Caco-2 (cell line): ENCODE measurements at regions not wholly inside any gene's neighbourhood (a gene's known extent, or its start where the extent isn't known, plus 50 kb on each side); places are given as distances from the start of the nearest gene placed in this dataset.

Source experiments
- BruUV-seq: library from RNA; stranded (reverse); fragments of 400-500 nt; replicated peaks from 2 replicates; lab custom pipeline; 2021; lab: Mats Ljungman, UMichigan
- CTCF ChIA-PET: fragments of 300-600 bp; sonication (Branson Sonifier 250); formaldehyde crosslinking; loops from one replicate; lab custom pipeline; 2022; ENCODE audit warnings: antibody characterized with exemption; lab: Charles Lee
- POLR2A ChIA-PET: fragments of 300-600 bp; sonication (Branson Sonifier 250); formaldehyde crosslinking; loops from one replicate; lab custom pipeline; 2022; ENCODE audit warnings: antibody characterized with exemption; lab: Charles Lee
- DNase-seq, 2 experiments: peaks; one replicate each; pipeline versions ENCODE4 v3.0.0 to v3.0.0-alpha.2; 2020 to 2022
- H3K27me3 ChIP-seq: replicated peaks from 2 replicates; pipeline ENCODE4 v1.6.0; 2011; ENCODE audit warnings: low read length; ENCODE audit not compliant: control insufficient read depth, insufficient read depth
- H3K36me3 ChIP-seq: 2 replicates; pipeline ENCODE4 v1.5.1; 2011; ENCODE audit warnings: low read length; ENCODE audit not compliant: control insufficient read depth, insufficient read depth
- H3K4me1 ChIP-seq: fragments of 250-450 bp; sonication (Bioruptor Pico); 2 replicates; pipeline ENCODE4 v1.5.1; 2020; ENCODE audit warnings: mild to moderate bottlenecking
- H3K4me3 ChIP-seq: 2 replicates; pipeline ENCODE4 v1.5.1; 2011; ENCODE audit warnings: low read depth, mild to moderate bottlenecking, control low read depth, low read length
- H3K9me3 ChIP-seq: fragments of 250-450 bp; sonication (Bioruptor Pico); 2 replicates; pipeline ENCODE4 v1.5.1; 2020; ENCODE audit warnings: mild to moderate bottlenecking, moderate library complexity
- H3K27ac Mint-ChIP-seq: one replicate; pipeline ENCODE4 v1.8.0; 2022; ENCODE audit warnings: mixed read lengths; ENCODE audit not compliant: unreplicated experiment
- H3K27me3 Mint-ChIP-seq: one replicate; pipeline ENCODE4 v1.8.0; 2022; ENCODE audit warnings: mixed read lengths; ENCODE audit not compliant: insufficient read depth, unreplicated experiment
- H3K36me3 Mint-ChIP-seq: one replicate; pipeline ENCODE4 v1.8.0; 2022; ENCODE audit warnings: mild to moderate bottlenecking, mixed read lengths; ENCODE audit not compliant: insufficient read depth, unreplicated experiment
- H3K4me1 Mint-ChIP-seq: one replicate; pipeline ENCODE4 v1.8.0; 2022; ENCODE audit warnings: low read depth, mixed read lengths; ENCODE audit not compliant: unreplicated experiment
- H3K4me3 Mint-ChIP-seq: one replicate; pipeline ENCODE4 v1.8.0; 2022; ENCODE audit warnings: mild to moderate bottlenecking, moderate library complexity, mixed read lengths; ENCODE audit not compliant: unreplicated experiment
- H3K9me3 Mint-ChIP-seq: one replicate; pipeline ENCODE4 v1.8.0; 2022; ENCODE audit warnings: mixed read lengths; ENCODE audit not compliant: unreplicated experiment
- CTCF ChIP-seq, 2 experiments: fragments of 200-600 bp in 1 of 2; IDR thresholded peaks; 1 replicate in 1 of 2; 2 replicates in 1 of 2; pipeline versions ENCODE4 v1.5.1 to v1.8.0; 2011 to 2022; ENCODE audit warnings: antibody characterized with exemption in 1 of 2, control low read depth in 1 of 2, inconsistent platforms in 1 of 2, low read depth in 1 of 2, low read length in 1 of 2, mild to moderate bottlenecking in 1 of 2, moderate library complexity in 1 of 2; ENCODE audit not compliant: insufficient read depth in 1 of 2, severe bottlenecking in 1 of 2, unreplicated experiment in 1 of 2
- intact Hi-C: fragments of 100-400 bp; cut with micrococcal nuclease; formaldehyde crosslinking; loops from one replicate; pipeline ENCODE4 v1.10.0; 2022; ENCODE audit not compliant: unreplicated experiment

- no TSS peak for BruUV-seq
- Histone ChIP-seq H3K4me3 (no peak overlapping the region), H3K36me3 (no peaks in the 10 kb centered on the region), H3K27me3 (no peaks in the 10 kb centered on the region), H3K4me1 (no peaks in the 10 kb centered on the region), H3K9me3 (no peaks in the 10 kb centered on the region)
- TF ChIP-seq CTCF (IDR thresholded peaks at IDR 0.05; ENCODE audit: insufficient read depth in 1 of 2, low read depth in 1 of 2, low read length in 1 of 2, severe bottlenecking in 1 of 2, unreplicated experiment in 1 of 2): peak; percentile 34 to 43
- no peak overlapping the region for H3K4me3 Mint-ChIP-seq
- no peaks in the 10 kb centered on the region for H3K9me3 Mint-ChIP-seq
- H3K4me1 Mint-ChIP-seq: no peaks in the 10 kb centered on the region
- H3K27me3 Mint-ChIP-seq: no peaks in the 10 kb centered on the region
- ChIA-PET CTCF (no interaction called here), POLR2A (no interaction called here)
- peak; percentile 44 to 60 for DNase-seq
- no peaks in the 10 kb centered on the region for H3K36me3 Mint-ChIP-seq
- no peak overlapping the region for H3K27ac Mint-ChIP-seq
- intact Hi-C loops: loop anchor here (1.0 to 2.0 kb wide), 5 partner anchors 37 to 430 kb away; no protein-coding TSS in a partner anchor
These were observed 172.3 kb upstream of the ATXN7L3B start for GRCh38 chr12:74365178-74365964.

- intact Hi-C loops: no loop called here
- Mint-ChIP-seq H3K4me3 (no peak overlapping the region), H3K27ac (no peak overlapping the region), H3K27me3 (no peaks in the 10 kb centered on the region), H3K9me3 (no peaks in the 10 kb centered on the region), H3K36me3 (no peaks in the 10 kb centered on the region), H3K4me1 (peaks cover 6% of the 10 kb centered on the region)
- H3K4me3 ChIP-seq: no peak overlapping the region
- no TSS peak for BruUV-seq
- H3K9me3 ChIP-seq: no peaks in the 10 kb centered on the region
- no peaks in the 10 kb centered on the region for H3K27me3 ChIP-seq
- ChIA-PET POLR2A (no interaction called here), CTCF (no interaction called here)
- no peaks in the 10 kb centered on the region for H3K4me1 ChIP-seq
- no peaks in the 10 kb centered on the region for H3K36me3 ChIP-seq
- no peak for TF ChIP-seq CTCF (IDR thresholded peaks at IDR 0.05; ENCODE audit: insufficient read depth in 1 of 2, low read depth in 1 of 2, low read length in 1 of 2, severe bottlenecking in 1 of 2, unreplicated experiment in 1 of 2)
- DNase-seq: no peak
These were observed 166.9 kb upstream of the ATXN7L3B start for GRCh38 chr12:74370608-74371216.

- H3K9me3 Mint-ChIP-seq: no peaks in the 10 kb centered on the region
- H3K9me3 ChIP-seq: no peaks in the 10 kb centered on the region
- H3K27me3 Mint-ChIP-seq: no peaks in the 10 kb centered on the region
- ChIA-PET POLR2A (no interaction called here), CTCF (no interaction called here)
- H3K36me3 Mint-ChIP-seq: no peaks in the 10 kb centered on the region
- DNase-seq: no peak
- H3K4me3 Mint-ChIP-seq: no peak overlapping the region
- no peaks in the 10 kb centered on the region for H3K4me1 ChIP-seq
- H3K36me3 ChIP-seq: no peaks in the 10 kb centered on the region
- H3K4me3 ChIP-seq: no peak overlapping the region
- H3K27me3 ChIP-seq: no peaks in the 10 kb centered on the region; the same call in 1 of the 2 replicates
- TF ChIP-seq CTCF (IDR thresholded peaks at IDR 0.05; ENCODE audit: insufficient read depth in 1 of 2, low read depth in 1 of 2, low read length in 1 of 2, severe bottlenecking in 1 of 2, unreplicated experiment in 1 of 2): no peak
- H3K27ac Mint-ChIP-seq: no peak overlapping the region
- intact Hi-C loops: no loop called here
- peaks cover 13% of the 10 kb centered on the region for H3K4me1 Mint-ChIP-seq
- no TSS peak for BruUV-seq
These were observed 158.5 kb upstream of the ATXN7L3B start for GRCh38 chr12:74379114-74379513.
